HG03280 (cell line): ENCODE measurements at regions not wholly inside any gene's neighbourhood (a gene's known extent, or its start where the extent isn't known, plus 50 kb on each side); places are given as distances from the start of the nearest gene placed in this dataset.
A peak's percentile ranks its signal among the peaks of the same experiment; 100 is the strongest.
"Not testable (repeated sequence)": the region's sequence is repeated elsewhere in the genome, so short reads cannot be mapped to it uniquely, and the experiment has no call there.

Source experiments
- ATAC-seq: cut with Tn5 transposase; IDR thresholded peaks from one replicate; pipeline ENCODE4 v1.9.1; 2021; ENCODE audit warnings: mild to moderate bottlenecking, moderate library complexity; ENCODE audit not compliant: unreplicated experiment

- ATAC-seq: no peak
Observed at GRCh38 chr21:35202431-35202830, 153.3 kb upstream of the RUNX1 start.

GRCh38 chr21:35201799-35202198, 152.7 kb upstream of the RUNX1 start:
- ATAC-seq: no peak

GRCh38 chr21:35201288-35201687, 152.2 kb upstream of the RUNX1 start:
- ATAC-seq: no peak

- no peak for ATAC-seq
Observed at GRCh38 chr21:35199733-35200015, 150.6 kb upstream of the RUNX1 start.

GRCh38 chr21:35198982-35199732, 150.1 kb upstream of the RUNX1 start:
- ATAC-seq: no peak

GRCh38 chr21:35198565-35198964, 149.5 kb upstream of the RUNX1 start:
- no peak for ATAC-seq

- ATAC-seq: no peak
Observed at GRCh38 chr21:35197992-35198431, 148.9 kb upstream of the RUNX1 start.

- no peak for ATAC-seq
Observed at GRCh38 chr21:35197191-35197590, 148.1 kb upstream of the RUNX1 start.

- ATAC-seq: no peak
Observed at GRCh38 chr21:35196128-35196527, 147.0 kb upstream of the RUNX1 start.

- ATAC-seq: no peak
Observed at GRCh38 chr21:35195232-35195631, 146.1 kb upstream of the RUNX1 start.

GRCh38 chr21:35191754-35192153, 142.7 kb upstream of the RUNX1 start:
- ATAC-seq: no peak

- no peak for ATAC-seq
Observed at GRCh38 chr21:35191128-35191527, 142.0 kb upstream of the RUNX1 start.

- no peak for ATAC-seq
Observed at GRCh38 chr21:35190201-35190701, 141.1 kb upstream of the RUNX1 start.

- peak; percentile 88 for ATAC-seq
Observed at GRCh38 chr21:35189077-35189863, 140.2 kb upstream of the RUNX1 start.

- ATAC-seq: not testable (repeated sequence)
Observed at GRCh38 chr21:35183389-35183788, 134.3 kb upstream of the RUNX1 start.

GRCh38 chr21:35179990-35180540, 131.0 kb upstream of the RUNX1 start:
- ATAC-seq: no peak

- no peak for ATAC-seq
Observed at GRCh38 chr21:35178827-35179226, 129.7 kb upstream of the RUNX1 start.

- ATAC-seq: no peak
Observed at GRCh38 chr21:35178098-35178497, 129.0 kb upstream of the RUNX1 start.

- ATAC-seq: no peak
Observed at GRCh38 chr21:35172231-35172630, 123.1 kb upstream of the RUNX1 start.

GRCh38 chr21:35171385-35171784, 122.3 kb upstream of the RUNX1 start:
- no peak for ATAC-seq

GRCh38 chr21:35170818-35171217, 121.7 kb upstream of the RUNX1 start:
- no peak for ATAC-seq

GRCh38 chr21:35170244-35170643, 121.1 kb upstream of the RUNX1 start:
- ATAC-seq: no peak
